ENCODE measurements at regions not wholly inside any gene's neighbourhood (a gene's known extent, or its start where the extent isn't known, plus 50 kb on each side); places are given as distances from the start of the nearest gene placed in this dataset.
"Not testable (repeated sequence)": the region's sequence is repeated elsewhere in the genome, so short reads cannot be mapped to it uniquely, and the experiment has no call there.

GRCh38 chr18:78875778-78876650 is 103.6 kb upstream of the SALL3 start:
- DNase-seq (ENCODE audit: low read depth in 3 of 3), result no peak

GRCh38 chr18:78876868-78877267 is 102.8 kb upstream of the SALL3 start:
- no peak for DNase-seq (ENCODE audit: low read depth in 3 of 3)

GRCh38 chr18:78878335-78878734 is 101.3 kb upstream of the SALL3 start:
- DNase-seq (ENCODE audit: low read depth in 3 of 3), result no peak

GRCh38 chr18:78879072-78879883 is 100.3 kb upstream of the SALL3 start:
- not testable (repeated sequence) for DNase-seq (ENCODE audit: low read depth in 3 of 3)

GRCh38 chr18:78882585-78882984 is 97.0 kb upstream of the SALL3 start:
- no peak for DNase-seq (ENCODE audit: low read depth in 3 of 3)

DNA sequence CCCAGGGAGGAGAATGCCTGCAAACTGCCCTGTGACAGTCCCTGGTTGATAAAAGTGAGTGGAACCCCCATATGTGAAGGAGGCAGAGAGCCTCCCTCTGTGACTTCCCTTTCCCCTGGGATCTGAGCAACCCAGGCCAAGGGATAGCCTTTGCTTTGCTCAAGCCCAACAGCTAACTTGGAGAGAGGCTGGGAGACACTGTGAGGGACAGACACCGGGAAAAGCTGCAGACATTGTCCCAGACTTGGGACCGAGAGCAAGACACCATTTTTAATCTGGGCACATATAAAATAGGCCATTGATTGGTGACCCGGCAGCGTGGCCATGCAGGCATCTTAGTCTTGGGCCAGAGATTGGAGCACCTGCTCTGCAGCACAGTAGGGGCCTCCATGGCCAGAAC is 96.1 kb upstream of the SALL3 start:
- no peak for DNase-seq (ENCODE audit: low read depth in 3 of 3)

GRCh38 chr18:78884502-78884901 is 95.1 kb upstream of the SALL3 start:
- DNase-seq (ENCODE audit: low read depth in 3 of 3), result no peak

GRCh38 chr18:78889250-78889649 is 90.4 kb upstream of the SALL3 start:
- DNase-seq (ENCODE audit: low read depth in 3 of 3), result no peak

DNA sequence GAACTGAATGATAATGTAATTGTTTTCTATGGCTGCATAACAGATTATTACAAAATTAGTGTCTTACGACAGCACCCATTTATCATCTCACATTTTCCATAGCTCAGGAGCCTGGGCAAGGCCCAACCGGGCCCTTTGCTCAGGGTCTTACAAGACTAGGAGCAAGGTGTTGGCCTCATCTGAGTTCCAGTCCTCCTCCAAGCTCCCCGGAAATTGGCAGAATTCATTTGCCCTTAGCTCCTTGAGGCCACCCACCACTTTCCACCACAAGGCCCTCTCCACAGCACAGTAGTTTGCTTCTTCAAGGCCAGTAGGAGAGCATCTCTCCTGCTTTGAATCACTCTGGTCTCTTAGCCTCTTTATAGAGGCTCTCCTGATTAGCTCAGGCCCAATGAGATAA is 89.2 kb upstream of the SALL3 start:
- no peak for DNase-seq (ENCODE audit: low read depth in 3 of 3)

- no peak for DNase-seq (ENCODE audit: low read depth in 3 of 3)
Measured at GRCh38 chr18:78891185-78891762, 88.3 kb upstream of the SALL3 start.

- DNase-seq (ENCODE audit: low read depth in 3 of 3), result no peak
Measured at GRCh38 chr18:78892177-78892576, 87.4 kb upstream of the SALL3 start.

- DNase-seq (ENCODE audit: low read depth in 3 of 3), result no peak
Measured at GRCh38 chr18:78892721-78893120, 86.9 kb upstream of the SALL3 start.

GRCh38 chr18:78893281-78894032 is 86.2 kb upstream of the SALL3 start:
- no peak for DNase-seq (ENCODE audit: low read depth in 3 of 3)

DNA sequence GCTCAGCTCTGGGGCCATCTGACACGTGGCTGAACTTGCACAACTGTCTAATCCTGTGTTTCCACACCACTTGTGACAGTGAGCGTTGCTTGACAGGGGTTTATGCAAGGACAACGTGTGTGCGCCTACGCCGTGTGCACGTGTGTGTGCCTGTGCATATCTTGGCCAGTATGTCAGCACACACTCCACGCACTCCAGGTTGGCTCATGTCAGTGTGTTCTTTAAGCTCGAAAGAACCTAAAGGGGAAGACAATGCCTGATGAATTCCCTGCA is 85.6 kb upstream of the SALL3 start:
- DNase-seq (ENCODE audit: low read depth in 3 of 3), result no peak

DNA sequence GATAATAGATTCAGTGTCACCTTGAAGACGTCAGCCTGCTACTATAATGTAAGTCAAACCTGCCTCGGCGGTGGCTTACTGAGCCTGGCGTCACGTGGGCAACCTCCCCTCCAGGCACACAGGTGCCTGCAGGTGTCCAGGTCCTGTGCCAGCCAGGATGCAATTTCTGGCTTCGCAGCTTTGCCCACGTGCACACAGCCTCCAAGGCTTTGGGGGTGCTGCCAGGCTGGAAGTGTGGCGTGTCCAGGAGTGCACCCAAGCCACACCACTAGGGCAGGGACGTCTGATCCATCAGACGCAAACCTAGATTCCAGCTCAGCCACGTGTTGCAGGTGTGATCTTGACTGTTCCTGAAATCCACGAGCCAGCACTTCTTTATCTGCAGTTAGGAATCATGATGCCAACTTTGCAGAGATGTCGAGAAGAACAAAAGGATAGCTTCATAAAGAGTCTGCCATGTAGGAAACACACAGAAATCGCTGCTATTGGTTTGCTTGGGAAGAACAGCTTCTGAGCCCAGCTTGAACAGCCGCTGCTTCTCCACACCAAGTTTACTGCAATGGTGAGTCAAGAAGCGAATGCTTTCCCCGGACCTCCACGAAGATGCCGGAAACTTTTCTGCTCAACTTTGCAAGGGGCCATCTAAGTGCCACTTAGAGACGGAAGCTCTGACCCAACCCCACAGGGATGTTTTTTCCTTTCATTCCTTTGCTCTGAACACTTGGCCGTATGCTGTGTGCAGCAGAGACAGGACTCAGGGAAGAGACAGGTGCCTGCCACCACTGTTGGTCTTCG is 84.2 kb upstream of the SALL3 start:
- no peak for DNase-seq (ENCODE audit: low read depth in 3 of 3)

- DNase-seq (ENCODE audit: low read depth in 3 of 3), result no peak
Measured at GRCh38 chr18:78896111-78896905, 83.3 kb upstream of the SALL3 start.

- no peak for DNase-seq (ENCODE audit: low read depth in 3 of 3)
Measured at GRCh38 chr18:78898066-78898465, 81.6 kb upstream of the SALL3 start.

GRCh38 chr18:78898635-78899034 is 81.0 kb upstream of the SALL3 start:
- DNase-seq (ENCODE audit: low read depth in 3 of 3), result no peak

DNA sequence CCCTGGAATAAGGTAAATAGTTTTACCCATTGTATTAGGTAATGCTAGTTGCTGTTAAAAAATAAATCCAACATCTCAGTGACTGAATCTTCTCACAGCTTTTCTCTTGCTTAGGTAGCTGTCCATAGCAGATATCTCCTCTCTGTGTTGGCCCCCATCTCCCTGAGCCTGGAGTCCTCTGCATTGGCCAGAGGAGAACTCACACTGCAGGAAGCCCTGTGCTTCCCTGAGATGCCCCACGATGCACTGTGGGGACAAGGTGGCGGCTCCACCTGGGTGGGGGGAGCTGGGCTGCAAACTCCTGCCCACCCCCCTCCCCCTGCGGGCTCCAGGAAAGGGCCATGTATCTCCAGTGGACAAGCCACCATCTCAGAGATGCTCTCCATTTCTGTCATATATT is 80.4 kb upstream of the SALL3 start:
- no peak for DNase-seq (ENCODE audit: low read depth in 3 of 3)

Measured in stimulated activated CD4-positive, alpha-beta T cell treated with anti-CD3 and anti-CD28 coated beads, TNF-alpha, amount 100 ng/mL, for 24 hours (primary cell).